Inferior parietal cortex (tissue), 1 donor: ENCODE measurements at regions not wholly inside any gene's neighbourhood (a gene's known extent, or its start where the extent isn't known, plus 50 kb on each side); places are given as distances from the start of the nearest gene placed in this dataset.

Experiments
- DNase-seq: peaks from one replicate; pipeline ENCODE4 v3.0.0-alpha.2; 2016; ENCODE audit errors: extremely low spot score

DNA sequence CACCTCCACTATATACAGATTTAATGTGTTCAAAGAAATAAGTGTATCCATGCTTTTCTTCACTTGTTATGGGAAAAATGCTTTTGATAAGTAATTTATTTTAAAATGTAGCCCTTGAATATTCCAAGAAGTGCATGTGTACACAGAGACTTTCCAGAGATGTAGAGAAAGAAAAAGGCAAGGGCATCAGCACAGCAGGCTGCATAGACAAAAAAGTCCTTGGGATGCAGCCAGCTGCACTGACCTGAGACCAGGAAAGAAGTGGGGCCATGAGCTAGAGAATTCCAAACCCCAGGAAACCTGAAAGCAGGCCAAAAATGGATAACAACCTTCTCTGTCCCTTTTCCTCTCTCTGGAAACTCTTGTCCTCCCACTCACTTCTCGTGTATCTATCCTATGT is 51.6 kb upstream of the PRDM8 start:
- no peak for DNase-seq

DNA sequence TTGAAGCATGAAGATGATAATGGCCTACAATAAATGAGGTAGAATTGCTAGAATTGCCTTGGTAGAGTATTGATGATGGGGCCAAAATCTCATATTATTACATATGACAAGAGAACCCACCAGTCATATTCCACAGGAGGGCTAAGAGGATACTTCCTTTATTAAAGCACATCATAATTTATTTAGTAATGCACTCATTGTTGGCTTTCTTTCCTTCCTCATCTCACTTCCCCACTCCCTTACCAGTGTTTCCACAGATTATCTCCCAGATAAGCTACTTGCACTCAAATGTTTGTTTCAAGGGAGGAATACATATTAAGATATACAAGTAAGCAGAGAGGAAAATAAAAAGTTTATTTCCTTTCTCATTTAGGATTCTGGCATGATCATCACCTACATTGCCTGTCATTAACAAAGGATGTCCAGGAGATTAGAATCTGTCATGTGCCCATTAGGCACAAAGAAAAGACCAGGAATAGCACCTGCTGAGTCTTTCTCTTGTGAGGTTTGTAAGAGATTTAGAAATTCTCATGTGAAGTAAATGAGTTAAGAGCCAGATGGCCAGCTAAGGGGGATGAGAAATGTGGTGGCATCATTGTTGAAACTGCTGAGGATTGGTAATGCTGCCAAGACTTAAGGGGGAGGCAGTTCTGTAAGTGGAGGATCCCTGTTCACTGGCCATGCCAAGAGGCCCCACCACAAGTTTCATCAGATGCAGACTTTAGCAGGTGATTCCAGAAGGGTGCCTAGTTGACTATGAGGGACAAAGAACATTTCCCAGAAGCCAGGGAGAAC is 52.4 kb upstream of the PRDM8 start:
- no peak for DNase-seq

DNA sequence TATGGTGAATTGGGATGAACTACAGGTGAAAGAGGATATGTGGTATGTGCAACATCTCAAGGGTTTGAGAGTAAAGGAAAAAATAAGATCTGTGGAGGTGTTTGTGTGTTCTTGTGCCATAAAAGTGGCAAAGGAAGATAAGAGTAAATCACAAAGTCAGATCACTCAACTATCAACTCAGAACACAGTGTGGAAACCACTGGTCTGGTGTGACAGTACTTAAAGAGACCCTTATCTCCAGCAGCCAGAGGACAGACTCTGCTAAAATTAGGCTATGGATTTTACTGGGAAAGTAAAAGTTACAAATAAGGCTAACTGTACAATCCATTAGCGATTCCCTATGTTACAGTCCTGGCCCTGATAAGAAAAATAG is 54.0 kb upstream of the PRDM8 start:
- DNase-seq = no peak

DNA sequence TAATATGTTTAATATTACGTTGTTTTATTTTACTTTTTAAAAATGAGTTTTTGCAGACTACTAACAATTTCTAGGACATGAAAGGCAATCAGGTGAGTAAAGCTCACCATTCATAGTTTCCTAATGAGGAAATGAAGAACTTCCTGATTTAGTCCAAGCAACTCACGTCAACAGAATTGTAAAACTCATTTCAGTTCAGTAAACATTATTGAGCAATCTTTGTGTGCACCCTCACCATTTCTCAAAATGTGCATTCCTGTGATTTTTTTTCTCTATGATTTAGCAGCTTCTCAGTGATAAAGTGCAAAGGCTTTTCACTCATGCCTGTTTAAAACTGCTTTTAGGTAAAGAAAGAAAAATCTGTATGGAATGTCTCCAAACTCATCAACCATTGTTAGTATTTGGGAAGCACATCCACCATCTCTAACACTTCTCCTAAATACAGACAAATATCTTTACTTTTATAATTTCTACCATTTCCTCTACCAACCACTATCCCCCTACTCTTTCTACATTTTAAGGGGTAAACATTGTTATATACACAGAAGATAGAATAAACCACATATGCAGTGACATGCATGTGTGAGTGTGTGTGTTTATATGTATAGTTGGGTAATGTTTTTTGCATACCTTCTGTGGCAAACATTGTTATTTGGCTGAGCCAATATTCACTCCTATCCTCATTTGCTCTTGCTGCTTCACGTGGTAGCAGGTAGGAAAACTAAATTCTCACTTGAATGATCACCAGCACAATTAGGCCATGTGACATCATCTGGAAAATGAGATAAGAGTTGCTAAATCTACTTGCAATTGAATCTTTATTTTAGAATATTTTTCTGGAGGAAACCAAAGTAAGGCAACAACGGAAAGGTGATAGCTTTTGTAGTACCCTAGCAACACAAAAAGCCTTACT is 54.7 kb upstream of the PRDM8 start:
- no peak for DNase-seq

DNA sequence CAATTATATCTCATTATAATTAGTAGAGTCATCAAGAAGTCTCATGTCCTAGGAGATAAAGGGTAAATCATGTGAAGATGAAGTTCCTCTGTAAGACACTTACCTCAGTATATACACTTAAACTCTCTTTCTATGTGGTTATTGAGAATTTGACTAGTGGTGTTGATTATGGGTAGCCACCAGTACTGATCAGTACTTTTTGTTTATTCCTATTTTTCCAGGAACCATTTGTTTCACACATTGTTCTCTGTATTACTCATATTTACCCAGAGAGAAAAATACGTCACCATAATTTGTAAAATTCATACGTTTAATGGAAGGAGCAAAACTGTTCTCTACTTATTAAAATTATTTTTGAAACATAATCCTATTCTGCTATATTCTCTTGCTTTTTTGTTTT is 55.8 kb upstream of the PRDM8 start:
- DNase-seq = no peak

DNA sequence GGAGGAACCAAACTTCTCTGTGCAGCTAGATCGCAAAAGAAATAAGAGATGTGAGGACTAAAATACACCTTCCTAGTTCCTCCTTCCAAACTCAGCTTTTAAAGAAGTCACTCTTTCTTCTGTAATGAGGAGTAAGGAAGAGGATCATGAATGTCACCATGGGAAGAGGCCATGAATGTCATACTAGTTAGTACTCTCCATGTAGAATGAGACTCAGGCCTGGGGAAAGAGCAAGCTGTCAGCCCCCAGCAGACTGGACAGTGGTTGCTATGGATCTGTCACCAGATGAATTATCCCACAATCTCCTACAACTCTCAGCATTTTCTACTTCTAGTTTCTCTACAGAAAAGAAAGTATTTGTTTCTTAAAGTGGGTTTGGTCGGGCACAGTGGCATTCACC is 57.1 kb upstream of the PRDM8 start:
- DNase-seq = no peak

DNA sequence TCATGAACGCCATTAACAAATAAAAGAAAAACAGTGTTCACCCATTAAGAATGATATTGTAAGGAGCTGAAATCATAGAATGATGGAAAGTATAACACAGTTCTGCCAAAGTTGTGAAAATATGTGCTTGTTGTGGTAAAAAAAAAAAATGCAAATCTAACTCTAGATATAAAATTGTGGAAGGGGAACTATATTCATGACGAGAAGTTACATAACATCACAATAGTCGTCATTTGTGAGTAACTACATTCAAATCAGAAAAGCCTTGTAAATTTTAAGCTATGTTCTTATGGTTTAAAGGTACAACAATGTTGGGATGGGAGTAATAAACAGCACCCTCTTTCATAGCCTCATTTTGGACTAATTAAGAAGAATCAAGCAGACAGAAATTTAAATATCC is 57.6 kb upstream of the PRDM8 start:
- DNase-seq = no peak

DNA sequence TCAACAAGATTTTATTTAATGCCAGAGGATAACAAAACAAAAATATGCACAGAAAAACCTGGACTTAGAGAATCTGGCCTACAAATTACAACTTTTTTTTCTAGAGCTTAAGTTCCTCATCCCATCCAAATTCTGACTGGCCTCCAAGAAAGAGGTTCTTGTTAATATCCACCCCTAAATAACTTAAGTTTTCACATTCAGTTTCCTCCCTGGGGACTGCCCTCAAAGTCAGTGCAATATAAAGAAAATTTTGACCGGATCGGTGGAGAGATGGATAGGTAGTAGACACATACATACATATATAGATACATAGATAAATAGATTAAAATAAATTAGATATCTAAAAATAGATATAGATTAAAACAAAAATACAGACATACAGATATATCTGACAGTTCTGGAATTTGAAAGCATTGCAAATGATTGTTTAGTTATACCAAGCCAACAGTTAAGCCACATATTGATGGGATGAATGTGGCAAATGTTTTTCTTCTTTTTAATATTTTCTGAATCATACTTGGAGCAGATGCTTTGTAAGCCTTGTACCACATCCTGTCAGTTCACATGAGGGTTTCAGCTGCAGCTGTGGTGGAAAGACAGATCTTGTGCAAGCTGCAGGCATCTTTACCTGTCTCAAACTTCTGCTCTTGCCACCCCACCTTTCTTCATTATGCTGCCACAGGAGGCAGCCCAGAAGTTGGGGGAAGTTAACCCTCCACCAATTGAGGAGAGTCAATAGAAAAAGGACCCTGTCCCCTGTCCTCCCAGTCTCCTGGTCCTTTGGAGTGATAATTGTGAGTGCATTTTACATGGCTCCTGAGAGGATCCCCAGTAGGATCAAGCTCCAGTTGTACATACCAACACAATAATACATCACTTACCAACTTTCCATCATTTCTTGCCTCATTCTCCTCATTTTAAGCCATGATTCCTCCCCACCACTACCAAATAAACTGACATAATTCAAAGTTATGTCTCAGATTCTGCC is 58.5 kb upstream of the PRDM8 start:
- DNase-seq = no peak

DNA sequence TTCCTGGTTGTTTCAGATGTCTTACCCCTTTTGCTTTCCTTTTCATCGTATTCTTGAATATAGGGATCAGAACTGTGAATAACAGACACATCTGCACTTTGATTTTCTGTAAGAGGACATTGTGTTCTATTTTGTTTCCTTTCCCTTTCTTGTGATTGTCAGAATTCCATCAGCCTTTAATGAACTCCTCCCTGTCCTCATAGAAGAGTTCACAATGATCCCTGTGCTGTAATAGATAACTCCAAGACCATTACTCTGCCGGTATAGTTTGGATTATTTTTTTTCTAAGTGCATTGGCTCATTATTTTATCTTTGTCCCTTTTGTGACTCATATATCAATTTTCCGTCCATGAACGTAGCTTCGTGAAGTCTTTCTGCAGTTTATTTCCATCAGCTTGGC is 59.7 kb upstream of the PRDM8 start:
- DNase-seq = no peak

DNA sequence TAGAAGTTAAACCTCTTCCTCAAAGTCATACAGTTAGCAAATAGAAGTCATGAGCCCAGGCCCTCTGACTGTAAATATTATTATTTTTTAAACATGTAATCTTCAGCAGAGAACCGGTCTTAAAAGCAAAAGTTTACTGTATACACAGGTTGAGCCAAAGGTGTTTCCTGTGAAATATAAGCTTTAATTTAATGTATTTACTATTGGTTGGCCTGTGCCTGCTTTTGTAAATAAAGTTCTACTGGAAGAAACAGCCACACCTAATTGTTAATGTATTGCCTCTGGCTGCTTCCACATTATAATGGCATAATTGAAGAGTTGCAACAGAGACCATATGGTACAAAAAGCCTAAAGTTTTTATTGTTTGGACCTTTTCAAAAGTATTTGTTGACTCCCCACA is 61.0 kb upstream of the PRDM8 start:
- DNase-seq = no peak

DNA sequence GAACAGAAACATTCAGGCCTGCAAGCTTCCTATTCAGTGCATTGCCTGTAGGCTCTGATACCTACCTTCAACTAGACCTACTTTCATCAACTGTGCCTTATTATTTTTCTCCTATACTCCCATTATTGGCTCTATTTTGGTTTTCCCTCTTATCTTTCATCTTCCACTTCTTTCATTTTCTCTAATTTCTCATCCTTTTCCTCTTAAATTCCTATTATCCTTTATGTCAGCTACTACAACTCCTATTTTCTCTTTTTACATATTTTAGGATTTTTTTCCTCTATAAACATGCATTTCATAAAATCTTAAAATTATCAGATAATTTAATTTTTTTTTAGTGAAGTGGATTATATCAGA is 61.6 kb upstream of the PRDM8 start:
- no peak for DNase-seq

DNA sequence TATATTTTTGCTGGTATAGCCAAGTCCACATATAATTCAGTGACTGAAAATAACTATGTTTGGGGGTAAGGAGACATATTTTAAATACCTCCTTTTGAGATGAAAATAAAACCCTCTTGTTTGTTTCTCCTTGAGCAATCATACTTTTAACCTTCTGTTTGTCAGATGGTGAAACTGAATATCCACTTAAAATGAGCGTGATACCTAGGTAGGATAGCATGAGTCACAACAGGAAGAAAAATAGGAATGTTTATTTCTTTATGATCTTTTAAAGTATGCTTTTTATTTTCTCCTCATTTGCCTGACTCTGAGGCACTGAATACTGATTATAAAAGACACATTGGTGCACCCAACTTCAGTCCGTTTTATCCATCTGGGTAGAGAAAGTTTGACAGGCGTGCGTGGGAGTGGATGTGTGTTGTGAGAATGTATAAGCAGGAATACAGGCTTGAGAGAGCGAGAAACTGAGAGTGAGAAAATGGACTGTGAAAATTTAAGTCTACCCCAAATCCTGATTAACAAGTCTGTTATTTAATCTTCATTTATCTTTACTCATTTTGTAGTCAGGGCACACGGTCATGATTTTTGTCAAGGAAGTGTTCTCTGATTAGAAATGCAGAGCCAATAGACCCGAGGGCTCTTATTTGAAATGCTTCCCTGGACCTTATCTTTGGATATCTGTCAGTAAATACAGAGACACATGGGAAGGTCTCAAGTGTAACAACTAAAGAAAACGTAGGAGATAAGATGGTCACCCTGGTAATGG is 62.1 kb upstream of the ANTXR2 start:
- peak; percentile 20 for DNase-seq

DNA sequence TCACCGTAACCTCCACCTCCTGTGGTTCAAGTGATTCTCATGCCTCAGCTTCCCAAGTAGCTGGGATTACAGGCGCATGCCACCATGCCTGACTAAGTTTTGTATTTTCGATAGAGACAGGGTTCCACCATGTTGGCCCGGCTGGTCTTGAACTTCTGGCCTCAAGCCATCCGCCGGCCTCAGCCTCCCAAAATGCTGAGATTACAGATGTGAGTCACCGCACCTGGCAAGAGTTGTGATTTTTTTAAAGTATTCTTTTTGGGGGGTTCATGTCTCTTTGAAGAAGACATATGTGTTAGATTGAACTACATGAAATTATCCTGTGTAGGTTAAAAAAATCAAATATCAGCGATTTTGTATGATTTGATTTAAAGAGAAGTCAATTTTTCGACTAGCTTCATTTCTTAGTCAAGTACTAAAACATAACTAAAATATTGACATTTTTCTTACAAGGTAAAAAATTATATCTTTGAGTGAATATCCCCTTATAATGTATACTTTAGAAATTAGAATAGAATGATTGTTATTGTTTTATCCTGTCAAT is 60.3 kb upstream of the ANTXR2 start:
- no peak for DNase-seq

DNA sequence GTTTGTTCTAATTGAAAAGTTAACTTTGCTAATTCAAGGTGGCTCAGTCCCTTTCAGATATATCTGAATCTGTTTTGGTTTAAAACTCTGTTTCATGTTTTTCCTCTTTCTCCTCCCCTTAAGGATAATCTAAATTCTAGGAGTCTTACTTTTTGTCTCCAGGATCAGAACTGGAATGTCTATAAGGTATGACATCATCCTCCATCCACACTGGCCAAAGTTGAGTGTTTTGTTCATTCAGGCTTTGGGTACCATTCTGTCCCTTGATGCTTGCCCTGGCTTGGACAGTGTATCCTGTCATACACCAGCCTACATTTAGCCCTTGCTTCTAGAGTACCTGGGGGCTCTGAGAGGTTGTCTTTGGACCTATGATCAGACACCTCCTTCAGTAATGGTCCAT is 56.8 kb upstream of the ANTXR2 start:
- no peak for DNase-seq

DNA sequence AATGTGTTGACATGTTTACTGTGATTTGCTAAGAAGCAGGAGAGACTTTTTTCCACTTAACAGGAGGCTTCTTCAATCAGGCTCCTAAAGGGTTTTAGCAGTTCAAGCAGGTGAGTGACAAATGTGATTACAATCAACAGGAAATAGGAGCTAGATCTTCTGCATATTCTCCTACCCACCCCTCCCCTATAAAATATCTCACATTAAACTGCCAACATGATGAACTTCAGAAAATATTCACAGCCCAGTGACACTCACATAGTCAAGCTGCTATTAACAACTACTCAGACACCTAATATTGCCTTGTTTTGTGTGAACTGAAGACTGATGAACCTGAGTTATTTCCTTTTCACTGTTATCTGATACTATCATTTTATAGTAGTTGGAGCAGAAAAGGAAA is 55.9 kb upstream of the ANTXR2 start:
- no peak for DNase-seq

DNA sequence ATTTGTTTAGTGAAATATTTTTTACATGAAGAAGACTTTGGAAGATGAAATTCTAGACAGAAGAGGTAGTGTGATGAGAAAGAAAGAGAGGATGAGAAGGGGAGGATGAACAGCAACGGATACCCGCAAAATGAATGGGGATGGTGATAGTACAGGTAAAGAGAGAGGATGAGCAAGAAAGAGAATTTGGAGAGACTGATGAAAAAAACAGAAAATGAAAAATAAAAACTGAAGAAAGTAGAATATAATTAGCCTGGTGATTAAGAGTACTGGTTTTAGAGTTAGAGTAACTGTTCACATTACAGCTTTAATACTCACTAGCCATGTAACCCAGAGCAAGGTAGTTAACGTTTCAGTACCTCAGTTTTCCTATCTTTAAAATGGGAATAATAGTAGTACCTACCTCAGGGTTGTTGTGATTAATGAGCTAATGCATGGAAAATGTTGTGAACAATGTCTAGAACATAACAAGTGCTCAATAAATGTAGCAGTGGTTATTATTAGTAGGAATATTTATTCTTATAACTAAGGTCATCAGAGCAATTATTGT is 54.9 kb upstream of the ANTXR2 start:
- DNase-seq = no peak

DNA sequence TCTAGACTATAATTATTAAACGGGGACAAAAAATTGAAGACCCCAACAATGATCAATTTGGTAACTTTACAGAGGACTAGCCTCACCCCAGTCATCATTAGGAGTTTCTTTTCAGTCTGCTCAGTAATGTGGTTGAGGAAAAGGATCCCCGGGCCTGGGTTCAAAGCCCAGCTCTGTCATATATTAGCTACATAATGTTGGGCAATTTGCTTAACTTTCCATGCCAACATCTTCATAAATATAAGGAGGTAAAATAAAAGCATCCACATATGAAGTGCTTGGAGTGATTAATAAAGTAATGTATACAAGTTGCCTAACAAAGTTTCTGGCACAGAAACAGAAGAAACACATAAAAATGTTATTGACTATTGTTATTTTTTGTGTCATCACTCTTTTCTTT is 53.4 kb upstream of the ANTXR2 start:
- no peak for DNase-seq

DNA sequence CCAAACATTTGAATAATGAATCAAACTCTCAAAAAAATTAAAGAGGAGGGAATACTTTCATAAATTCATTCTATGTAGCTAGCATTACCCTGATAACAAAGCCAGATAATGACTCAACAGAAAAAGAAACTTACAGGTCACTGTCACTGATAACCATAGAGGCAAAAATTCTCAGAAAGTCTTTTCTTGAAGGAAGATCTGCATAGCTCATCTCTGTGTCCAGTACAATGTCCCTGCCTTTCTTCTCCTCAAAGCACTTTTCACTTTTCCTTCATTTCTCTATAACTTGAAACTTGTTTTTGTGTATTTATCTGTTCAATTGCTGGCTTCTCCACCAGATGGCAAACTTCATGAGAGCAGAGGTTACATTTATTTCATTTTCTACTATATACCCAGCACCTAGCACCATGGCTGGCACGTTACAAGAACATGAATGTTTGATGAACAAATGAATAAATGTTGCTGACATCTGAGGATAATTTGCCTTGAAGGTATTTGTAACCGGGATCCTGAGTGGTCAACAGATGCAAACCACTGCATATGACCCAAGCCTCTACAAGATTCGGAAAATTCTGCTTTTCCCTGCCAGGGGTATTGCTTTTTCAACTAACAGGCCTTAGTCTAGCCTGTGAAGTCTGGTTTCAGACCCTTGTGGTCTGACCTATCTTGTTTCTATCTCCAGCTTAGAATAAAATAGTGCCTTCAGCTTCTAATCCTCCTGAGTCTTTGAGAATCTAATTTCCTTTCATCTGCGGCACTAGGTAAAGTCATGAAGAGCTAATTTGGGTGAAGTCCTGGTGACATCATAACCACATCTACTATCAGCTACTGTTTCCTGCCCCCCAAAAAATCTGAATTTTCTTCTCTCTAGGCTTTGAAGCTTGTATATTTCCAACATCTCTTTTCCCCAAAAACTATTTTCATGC is 52.5 kb upstream of the ANTXR2 start:
- DNase-seq = peak; percentile 8
